ENCODE measurements at regions not wholly inside any gene's neighbourhood (a gene's known extent, or its start where the extent isn't known, plus 50 kb on each side); places are given as distances from the start of the nearest gene placed in this dataset.

DNA sequence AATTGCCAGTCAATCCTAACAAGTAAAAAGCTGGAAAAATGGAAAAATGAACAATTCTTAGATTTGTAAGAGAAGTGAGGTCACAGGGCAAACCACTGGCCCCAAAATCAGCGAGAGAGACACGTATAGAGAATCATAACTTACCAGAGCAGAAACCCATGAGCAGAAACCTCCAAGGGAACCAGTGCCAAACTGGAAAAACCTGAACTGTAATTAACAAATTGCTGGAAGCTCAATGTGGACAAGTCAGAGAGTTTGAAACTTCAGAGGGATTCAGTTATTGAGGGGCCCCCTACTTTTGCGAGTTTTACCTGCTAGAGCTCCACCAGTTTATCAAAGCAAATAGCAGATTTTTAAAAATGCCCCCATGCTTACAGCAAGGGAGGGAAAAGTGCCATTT is 119.0 kb downstream of the C7orf25 start:
- H2BK5ac ChIP-seq (ENCODE audit: insufficient read length, low read length): no peak overlapping the region
- no peaks in the 10 kb centered on the region for H3K9me3 ChIP-seq (ENCODE audit: control insufficient read depth, low read depth, low read length)
- H3K27me3 Mint-ChIP-seq (ENCODE audit: low read depth): no peaks in the 10 kb centered on the region
- H3T11ph ChIP-seq (ENCODE audit: low read length): no peak overlapping the region
- no peaks in the 10 kb centered on the region for H3K79me1 ChIP-seq (ENCODE audit: insufficient read depth, low read depth, low read length, poor library complexity, severe bottlenecking)
- WGBS (ENCODE audit: extremely low coverage, insufficient read length, low lambda C conversion rate): no CpG with 5 or more reads among the region's 3 CpGs
- H3K4me3 Mint-ChIP-seq: no peak overlapping the region
- H2BK20ac ChIP-seq (ENCODE audit: low read depth, low read length, poor library complexity, severe bottlenecking): no peak overlapping the region
- H3K9me3 Mint-ChIP-seq: peaks cover 0 to 10% of the 10 kb centered on the region in 2 experiments; a peak in 3 of 5 replicates
- H3K27ac ChIP-seq (ENCODE audit: insufficient read length, low read depth, low read length): no peak overlapping the region
- H2AK5ac ChIP-seq (ENCODE audit: insufficient read length, low read length): no peak overlapping the region
- no peaks in the 10 kb centered on the region for H3K4me1 ChIP-seq (ENCODE audit: insufficient read depth, low read length)
- H3K27me3 ChIP-seq (ENCODE audit: insufficient read depth, low read length): no peaks in the 10 kb centered on the region
- no peaks in the 10 kb centered on the region for H3K79me2 ChIP-seq (ENCODE audit: insufficient read depth, low read length)
- H3K4me1 Mint-ChIP-seq: peaks cover 0 to 6% of the 10 kb centered on the region in 2 experiments; a peak in 2 of 4 replicates
- no peak for TF ChIP-seq CTCF (conservative IDR thresholded peaks at IDR 0.05)
- H4K91ac ChIP-seq (ENCODE audit: insufficient read length, low read depth, low read length): no peak overlapping the region
- no peak overlapping the region for H2AFZ ChIP-seq (ENCODE audit: low read length)
- no peak overlapping the region for H3K56ac ChIP-seq (ENCODE audit: insufficient read length, low read depth, low read length)
- H4K5ac ChIP-seq (ENCODE audit: insufficient read length, low read depth, low read length): no peak overlapping the region
- H3K23me2 ChIP-seq (ENCODE audit: insufficient read length, low read depth, low read length, poor library complexity, severe bottlenecking): no peaks in the 10 kb centered on the region
- no peak overlapping the region for H3K23ac ChIP-seq (ENCODE audit: insufficient read length, low read depth, low read length)
- no peak overlapping the region for H3K4me2 ChIP-seq (ENCODE audit: insufficient read depth, insufficient read length, low read length)
- H2BK120ac ChIP-seq (ENCODE audit: low read depth, low read length, poor library complexity, severe bottlenecking): no peak overlapping the region
- H4K20me1 ChIP-seq (ENCODE audit: control insufficient read depth, insufficient read depth, insufficient read length): no peaks in the 10 kb centered on the region
- H3K14ac ChIP-seq (ENCODE audit: insufficient read depth, low read length): no peak overlapping the region
- no peak overlapping the region for H4K8ac ChIP-seq (replicated peaks; ENCODE audit: insufficient read length, low read depth, low read length)
- no peak overlapping the region for H2BK15ac ChIP-seq (ENCODE audit: low read depth, low read length)
- DNase-seq: no peak
- H3K9ac ChIP-seq (ENCODE audit: extremely low read depth, insufficient read length, low read length): no peak overlapping the region
- H3K4ac ChIP-seq (ENCODE audit: low read depth, low read length): no peak overlapping the region
- H3K18ac ChIP-seq (ENCODE audit: insufficient read length, low read depth, low read length): no peak overlapping the region
- peaks cover 0 to 6% (median 0%) of the 10 kb centered on the region in 3 experiments; a peak in 3 of 7 replicates for H3K36me3 Mint-ChIP-seq (ENCODE audit: insufficient read depth in 1 of 3, low read depth in 3 of 3)
- no peak overlapping the region for H3K27ac Mint-ChIP-seq
- H2BK12ac ChIP-seq (ENCODE audit: insufficient read length, low read depth, low read length): no peak overlapping the region
